ENCODE measurements at regions not wholly inside any gene's neighbourhood (a gene's known extent, or its start where the extent isn't known, plus 50 kb on each side); places are given as distances from the start of the nearest gene placed in this dataset.

DNA sequence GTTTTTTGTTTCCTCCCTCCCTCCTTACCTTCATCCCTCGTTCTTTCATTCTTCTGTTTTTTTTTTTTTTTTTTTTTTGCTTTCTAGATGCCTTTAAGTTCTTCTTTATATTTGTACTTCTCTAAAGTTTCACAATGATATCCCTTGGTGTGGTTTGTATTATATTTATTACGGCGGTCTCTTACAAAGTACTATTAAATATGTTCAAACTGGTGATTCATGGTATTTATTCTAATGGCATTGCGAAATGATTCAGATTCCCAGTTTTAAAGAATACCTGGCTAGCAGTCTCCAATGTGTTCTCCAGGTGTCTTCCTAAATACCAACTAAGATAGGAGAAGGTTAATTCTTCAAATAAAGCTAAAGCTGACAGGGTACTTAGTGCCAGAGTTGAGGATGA lies 690.1 kb upstream of the COX7C start:
- ATAC-seq (no peak), DNase-seq (ENCODE audit: low spot score) (no peak)
- no peaks in the 10 kb centered on the region for H3K4me1 Mint-ChIP-seq
- no peak overlapping the region for H3K4me3 Mint-ChIP-seq
- TF ChIP-seq GRHL2 (CRISPR knock-in tag; IDR thresholded peaks at IDR 0.05; ENCODE audit: insufficient replicate concordance, severe bottlenecking) = no peak
- no peak for TF ChIP-seq SP1 (CRISPR knock-in tag; conservative IDR thresholded peaks at IDR 0.05)
- TF ChIP-seq ETV6 (CRISPR knock-in tag; IDR thresholded peaks at IDR 0.05) = no peak
- TF ChIP-seq RORB (CRISPR knock-in tag; IDR thresholded peaks at IDR 0.05) = no peak
- TF ChIP-seq TEAD4 (CRISPR knock-in tag; IDR thresholded peaks at IDR 0.05) = no peak
- no peak for TF ChIP-seq IRF2 (CRISPR knock-in tag; IDR thresholded peaks at IDR 0.05; ENCODE audit: borderline replicate concordance, low read depth)
- no peak for TF ChIP-seq ZNF416 (CRISPR knock-in tag; IDR thresholded peaks at IDR 0.05)
- TF ChIP-seq NR3C1 (CRISPR knock-in tag; conservative IDR thresholded peaks at IDR 0.05; ENCODE audit: low read depth) = no peak
- TF ChIP-seq, protein P1, sequence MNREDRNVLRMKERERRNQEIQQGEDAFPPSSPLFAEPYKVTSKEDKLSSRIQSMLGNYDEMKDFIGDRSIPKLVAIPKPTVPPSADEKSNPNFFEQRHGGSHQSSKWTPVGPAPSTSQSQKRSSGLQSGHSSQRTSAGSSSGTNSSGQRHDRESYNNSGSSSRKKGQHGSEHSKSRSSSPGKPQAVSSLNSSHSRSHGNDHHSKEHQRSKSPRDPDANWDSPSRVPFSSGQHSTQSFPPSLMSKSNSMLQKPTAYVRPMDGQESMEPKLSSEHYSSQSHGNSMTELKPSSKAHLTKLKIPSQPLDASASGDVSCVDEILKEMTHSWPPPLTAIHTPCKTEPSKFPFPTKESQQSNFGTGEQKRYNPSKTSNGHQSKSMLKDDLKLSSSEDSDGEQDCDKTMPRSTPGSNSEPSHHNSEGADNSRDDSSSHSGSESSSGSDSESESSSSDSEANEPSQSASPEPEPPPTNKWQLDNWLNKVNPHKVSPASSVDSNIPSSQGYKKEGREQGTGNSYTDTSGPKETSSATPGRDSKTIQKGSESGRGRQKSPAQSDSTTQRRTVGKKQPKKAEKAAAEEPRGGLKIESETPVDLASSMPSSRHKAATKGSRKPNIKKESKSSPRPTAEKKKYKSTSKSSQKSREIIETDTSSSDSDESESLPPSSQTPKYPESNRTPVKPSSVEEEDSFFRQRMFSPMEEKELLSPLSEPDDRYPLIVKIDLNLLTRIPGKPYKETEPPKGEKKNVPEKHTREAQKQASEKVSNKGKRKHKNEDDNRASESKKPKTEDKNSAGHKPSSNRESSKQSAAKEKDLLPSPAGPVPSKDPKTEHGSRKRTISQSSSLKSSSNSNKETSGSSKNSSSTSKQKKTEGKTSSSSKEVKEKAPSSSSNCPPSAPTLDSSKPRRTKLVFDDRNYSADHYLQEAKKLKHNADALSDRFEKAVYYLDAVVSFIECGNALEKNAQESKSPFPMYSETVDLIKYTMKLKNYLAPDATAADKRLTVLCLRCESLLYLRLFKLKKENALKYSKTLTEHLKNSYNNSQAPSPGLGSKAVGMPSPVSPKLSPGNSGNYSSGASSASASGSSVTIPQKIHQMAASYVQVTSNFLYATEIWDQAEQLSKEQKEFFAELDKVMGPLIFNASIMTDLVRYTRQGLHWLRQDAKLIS (CRISPR knock-in tag; IDR thresholded peaks at IDR 0.05; ENCODE audit: borderline replicate concordance) = no peak
- TF ChIP-seq, protein P2, sequence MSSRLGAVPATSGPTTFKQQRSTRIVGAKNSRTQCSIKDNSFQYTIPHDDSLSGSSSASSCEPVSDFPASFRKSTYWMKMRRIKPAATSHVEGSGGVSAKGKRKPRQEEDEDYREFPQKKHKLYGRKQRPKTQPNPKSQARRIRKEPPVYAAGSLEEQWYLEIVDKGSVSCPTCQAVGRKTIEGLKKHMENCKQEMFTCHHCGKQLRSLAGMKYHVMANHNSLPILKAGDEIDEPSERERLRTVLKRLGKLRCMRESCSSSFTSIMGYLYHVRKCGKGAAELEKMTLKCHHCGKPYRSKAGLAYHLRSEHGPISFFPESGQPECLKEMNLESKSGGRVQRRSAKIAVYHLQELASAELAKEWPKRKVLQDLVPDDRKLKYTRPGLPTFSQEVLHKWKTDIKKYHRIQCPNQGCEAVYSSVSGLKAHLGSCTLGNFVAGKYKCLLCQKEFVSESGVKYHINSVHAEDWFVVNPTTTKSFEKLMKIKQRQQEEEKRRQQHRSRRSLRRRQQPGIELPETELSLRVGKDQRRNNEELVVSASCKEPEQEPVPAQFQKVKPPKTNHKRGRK (CRISPR knock-in tag; IDR thresholded peaks at IDR 0.05; ENCODE audit: borderline replicate concordance) = no peak
- H3K9me3 Mint-ChIP-seq = peaks cover 24% of the 10 kb centered on the region
- POLR2A ChIA-PET = no interaction called here
- no peaks in the 10 kb centered on the region for H3K27me3 Mint-ChIP-seq (ENCODE audit: low read depth)
- no peak overlapping the region for H3K27ac Mint-ChIP-seq
- CTCF ChIA-PET = no interaction called here
- H3K36me3 Mint-ChIP-seq = peaks cover 4% of the 10 kb centered on the region; the same call in 1 of the 2 replicates

DNA sequence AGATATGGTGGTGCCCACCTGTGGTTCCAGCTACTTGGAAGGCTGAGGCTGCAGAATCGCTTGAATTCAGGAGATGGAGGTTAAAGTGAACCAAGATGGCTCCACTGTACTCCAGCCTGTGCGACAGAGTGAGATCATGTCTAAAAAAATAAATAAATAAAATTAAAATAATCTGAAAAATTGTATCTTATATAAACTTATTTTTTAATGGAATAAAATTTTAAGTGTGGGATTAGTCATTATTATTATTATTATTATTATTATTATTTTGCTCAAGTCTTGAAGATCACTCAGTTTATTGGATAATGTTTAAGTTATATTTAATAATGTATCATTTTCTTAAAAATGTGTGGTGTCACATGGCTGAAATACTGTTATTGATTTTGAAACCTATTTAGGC lies 688.0 kb upstream of the COX7C start:
- TF ChIP-seq HMGA2 (CRISPR knock-in tag; IDR thresholded peaks at IDR 0.05) = peak; percentile 93
- no peak for TF ChIP-seq ZNF232 (CRISPR knock-in tag; IDR thresholded peaks at IDR 0.05)
- POLR2A ChIA-PET = interaction anchor here (0.7 kb wide), 1 partner anchor 687 kb away, joined by 4 read pairs; no protein-coding TSS in a partner anchor
- CTCF ChIA-PET = interaction anchor here (0.6 kb wide), 1 partner anchor 189 kb away, joined by 4 read pairs; no protein-coding TSS in a partner anchor
- DNase-seq (ENCODE audit: low spot score) (no peak), ATAC-seq (no peak)
- no peaks in the 10 kb centered on the region for H3K27me3 Mint-ChIP-seq (ENCODE audit: low read depth)
- H3K4me1 Mint-ChIP-seq = no peaks in the 10 kb centered on the region
- peaks cover 16% of the 10 kb centered on the region for H3K9me3 Mint-ChIP-seq
- H3K36me3 Mint-ChIP-seq = peaks cover 4% of the 10 kb centered on the region; the same call in 1 of the 2 replicates
- H3K4me3 Mint-ChIP-seq = no peak overlapping the region
- H3K27ac Mint-ChIP-seq = no peak overlapping the region

DNA sequence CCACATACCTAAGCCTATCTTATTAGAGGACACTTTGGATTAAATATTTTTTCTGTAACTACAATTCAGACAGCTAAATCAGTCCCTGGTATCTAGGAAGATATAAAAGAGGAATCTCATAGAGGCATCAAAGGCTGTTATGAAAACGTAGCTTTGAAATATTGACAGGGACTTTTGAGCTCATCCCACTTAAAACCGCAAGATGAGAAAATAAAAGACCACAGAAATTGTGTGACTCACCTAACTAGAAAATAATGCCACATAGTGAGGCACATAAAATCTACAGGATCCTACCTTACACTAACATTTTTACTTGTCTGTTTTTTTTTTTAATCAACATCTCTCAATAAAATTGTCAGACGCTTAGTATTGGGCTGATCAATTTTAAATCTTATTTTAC lies 686.5 kb upstream of the COX7C start:
- no peak for DNase-seq (ENCODE audit: low spot score)
- POLR2A ChIA-PET = no interaction called here
- Mint-ChIP-seq H3K27ac (no peak overlapping the region), H3K36me3 (no peaks in the 10 kb centered on the region), H3K9me3 (peaks cover 2% of the 10 kb centered on the region; the same call in 1 of the 2 replicates), H3K4me3 (no peak overlapping the region), H3K27me3 (ENCODE audit: low read depth) (no peaks in the 10 kb centered on the region; the same call in 1 of the 2 replicates), H3K4me1 (no peaks in the 10 kb centered on the region)
- CTCF ChIA-PET = no interaction called here
- no peak for ATAC-seq
- TF ChIP-seq RELA (CRISPR knock-in tag; IDR thresholded peaks at IDR 0.05; ENCODE audit: borderline replicate concordance) (no peak), FOXK1 (CRISPR knock-in tag; IDR thresholded peaks at IDR 0.05) (no peak), TEAD1 (CRISPR knock-in tag; IDR thresholded peaks at IDR 0.05) (no peak), NFYB (CRISPR knock-in tag; conservative IDR thresholded peaks at IDR 0.05; ENCODE audit: low read depth) (no peak), ZNF219 (CRISPR knock-in tag; IDR thresholded peaks at IDR 0.05; ENCODE audit: borderline replicate concordance) (no peak), ZNF263 (CRISPR knock-in tag; IDR thresholded peaks at IDR 0.05; ENCODE audit: low read depth) (no peak), CREM (CRISPR knock-in tag; IDR thresholded peaks at IDR 0.05) (no peak), PRRX2 (CRISPR knock-in tag; IDR thresholded peaks at IDR 0.05) (no peak), EMX1 (CRISPR knock-in tag; IDR thresholded peaks at IDR 0.05) (no peak), ZNF121 (CRISPR knock-in tag; IDR thresholded peaks at IDR 0.05) (no peak), RORB (CRISPR knock-in tag; IDR thresholded peaks at IDR 0.05) (no peak)
- TF ChIP-seq, protein P3, sequence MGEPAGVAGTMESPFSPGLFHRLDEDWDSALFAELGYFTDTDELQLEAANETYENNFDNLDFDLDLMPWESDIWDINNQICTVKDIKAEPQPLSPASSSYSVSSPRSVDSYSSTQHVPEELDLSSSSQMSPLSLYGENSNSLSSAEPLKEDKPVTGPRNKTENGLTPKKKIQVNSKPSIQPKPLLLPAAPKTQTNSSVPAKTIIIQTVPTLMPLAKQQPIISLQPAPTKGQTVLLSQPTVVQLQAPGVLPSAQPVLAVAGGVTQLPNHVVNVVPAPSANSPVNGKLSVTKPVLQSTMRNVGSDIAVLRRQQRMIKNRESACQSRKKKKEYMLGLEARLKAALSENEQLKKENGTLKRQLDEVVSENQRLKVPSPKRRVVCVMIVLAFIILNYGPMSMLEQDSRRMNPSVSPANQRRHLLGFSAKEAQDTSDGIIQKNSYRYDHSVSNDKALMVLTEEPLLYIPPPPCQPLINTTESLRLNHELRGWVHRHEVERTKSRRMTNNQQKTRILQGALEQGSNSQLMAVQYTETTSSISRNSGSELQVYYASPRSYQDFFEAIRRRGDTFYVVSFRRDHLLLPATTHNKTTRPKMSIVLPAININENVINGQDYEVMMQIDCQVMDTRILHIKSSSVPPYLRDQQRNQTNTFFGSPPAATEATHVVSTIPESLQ (CRISPR knock-in tag; IDR thresholded peaks at IDR 0.05) = no peak
- TF ChIP-seq, protein P4, sequence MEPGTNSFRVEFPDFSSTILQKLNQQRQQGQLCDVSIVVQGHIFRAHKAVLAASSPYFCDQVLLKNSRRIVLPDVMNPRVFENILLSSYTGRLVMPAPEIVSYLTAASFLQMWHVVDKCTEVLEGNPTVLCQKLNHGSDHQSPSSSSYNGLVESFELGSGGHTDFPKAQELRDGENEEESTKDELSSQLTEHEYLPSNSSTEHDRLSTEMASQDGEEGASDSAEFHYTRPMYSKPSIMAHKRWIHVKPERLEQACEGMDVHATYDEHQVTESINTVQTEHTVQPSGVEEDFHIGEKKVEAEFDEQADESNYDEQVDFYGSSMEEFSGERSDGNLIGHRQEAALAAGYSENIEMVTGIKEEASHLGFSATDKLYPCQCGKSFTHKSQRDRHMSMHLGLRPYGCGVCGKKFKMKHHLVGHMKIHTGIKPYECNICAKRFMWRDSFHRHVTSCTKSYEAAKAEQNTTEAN (CRISPR knock-in tag; IDR thresholded peaks at IDR 0.05) = no peak
- TF ChIP-seq, protein P5, sequence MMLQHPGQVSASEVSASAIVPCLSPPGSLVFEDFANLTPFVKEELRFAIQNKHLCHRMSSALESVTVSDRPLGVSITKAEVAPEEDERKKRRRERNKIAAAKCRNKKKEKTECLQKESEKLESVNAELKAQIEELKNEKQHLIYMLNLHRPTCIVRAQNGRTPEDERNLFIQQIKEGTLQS (CRISPR knock-in tag; conservative IDR thresholded peaks at IDR 0.05) = no peak
